HEK293 (cell line): ENCODE measurements at regions not wholly inside any gene's neighbourhood (a gene's known extent, or its start where the extent isn't known, plus 50 kb on each side); places are given as distances from the start of the nearest gene placed in this dataset.

Source experiments
- PRDM1 ChIP-seq: fragments of 450-650 bp; formaldehyde crosslinking; IDR thresholded peaks from 2 replicates; pipeline ENCODE4; 2016; ENCODE audit warnings: missing biosample characterization, missing genetic modification characterization
- SALL2 ChIP-seq: fragments of 450-650 bp; formaldehyde crosslinking; IDR thresholded peaks from 2 replicates; pipeline ENCODE4 v1.5.0; 2017; ENCODE audit warnings: missing biosample characterization, mild to moderate bottlenecking, missing genetic modification characterization, borderline replicate concordance
- ZNF311 ChIP-seq: fragments of 450-650 bp; formaldehyde crosslinking; IDR thresholded peaks from 2 replicates; pipeline ENCODE4 v1.5.1; 2017; ENCODE audit warnings: missing biosample characterization, missing genetic modification characterization, borderline replicate concordance
- ZNF416 ChIP-seq: fragments of 450-650 bp; formaldehyde crosslinking; IDR thresholded peaks from 2 replicates; pipeline ENCODE4 v1.5.1; 2016; ENCODE audit warnings: missing biosample characterization, missing genetic modification characterization
- ZNF623 ChIP-seq: fragments of 450-650 bp; formaldehyde crosslinking; IDR thresholded peaks from 2 replicates; pipeline ENCODE4 v1.5.1; 2016; ENCODE audit warnings: missing biosample characterization, missing genetic modification characterization
- ZNF707 ChIP-seq: fragments of 450-650 bp; formaldehyde crosslinking; IDR thresholded peaks from 2 replicates; pipeline ENCODE4 v1.5.1; 2016; ENCODE audit warnings: missing biosample characterization, missing genetic modification characterization
- TF ChIP-seq, protein P1 (sequence below): fragments of 450-650 bp; formaldehyde crosslinking; IDR thresholded peaks from 2 replicates; pipeline ENCODE4 v1.5.1; 2016; ENCODE audit warnings: missing biosample characterization, missing genetic modification characterization
- TF ChIP-seq, protein P2 (sequence below): fragments of 450-650 bp; formaldehyde crosslinking; IDR thresholded peaks from 2 replicates; pipeline ENCODE4 v1.5.1; 2016; ENCODE audit warnings: missing biosample characterization, missing genetic modification characterization

DNA sequence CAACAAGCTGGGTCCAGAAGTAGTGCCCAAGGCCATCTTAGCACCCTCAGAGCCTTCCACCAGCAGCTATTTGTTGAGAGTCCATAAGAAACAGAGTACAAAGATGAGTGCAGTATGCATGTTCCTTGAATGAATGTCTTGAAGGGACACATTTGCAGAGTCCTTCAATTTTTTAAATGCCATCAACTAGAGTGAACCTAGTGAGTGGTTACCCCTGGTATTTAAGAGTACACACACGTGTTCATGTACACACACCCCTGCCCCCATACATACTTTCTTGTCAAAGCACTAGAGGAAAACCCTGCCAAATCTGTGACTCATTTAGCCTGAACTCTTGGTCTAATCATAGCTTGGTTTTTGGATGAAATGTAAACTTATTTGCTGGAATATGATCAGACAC lies 84.5 kb upstream of the GALNT15 start:
- TF ChIP-seq, protein P1, sequence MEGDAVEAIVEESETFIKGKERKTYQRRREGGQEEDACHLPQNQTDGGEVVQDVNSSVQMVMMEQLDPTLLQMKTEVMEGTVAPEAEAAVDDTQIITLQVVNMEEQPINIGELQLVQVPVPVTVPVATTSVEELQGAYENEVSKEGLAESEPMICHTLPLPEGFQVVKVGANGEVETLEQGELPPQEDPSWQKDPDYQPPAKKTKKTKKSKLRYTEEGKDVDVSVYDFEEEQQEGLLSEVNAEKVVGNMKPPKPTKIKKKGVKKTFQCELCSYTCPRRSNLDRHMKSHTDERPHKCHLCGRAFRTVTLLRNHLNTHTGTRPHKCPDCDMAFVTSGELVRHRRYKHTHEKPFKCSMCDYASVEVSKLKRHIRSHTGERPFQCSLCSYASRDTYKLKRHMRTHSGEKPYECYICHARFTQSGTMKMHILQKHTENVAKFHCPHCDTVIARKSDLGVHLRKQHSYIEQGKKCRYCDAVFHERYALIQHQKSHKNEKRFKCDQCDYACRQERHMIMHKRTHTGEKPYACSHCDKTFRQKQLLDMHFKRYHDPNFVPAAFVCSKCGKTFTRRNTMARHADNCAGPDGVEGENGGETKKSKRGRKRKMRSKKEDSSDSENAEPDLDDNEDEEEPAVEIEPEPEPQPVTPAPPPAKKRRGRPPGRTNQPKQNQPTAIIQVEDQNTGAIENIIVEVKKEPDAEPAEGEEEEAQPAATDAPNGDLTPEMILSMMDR, result no peak
- TF ChIP-seq ZNF707 (no peak), SALL2 (tag by site-specific recombination) (no peak), ZNF416 (tag by site-specific recombination) (no peak), PRDM1 (tag by site-specific recombination) (no peak), ZNF311 (no peak), ZNF623 (no peak)
- TF ChIP-seq, protein P2, sequence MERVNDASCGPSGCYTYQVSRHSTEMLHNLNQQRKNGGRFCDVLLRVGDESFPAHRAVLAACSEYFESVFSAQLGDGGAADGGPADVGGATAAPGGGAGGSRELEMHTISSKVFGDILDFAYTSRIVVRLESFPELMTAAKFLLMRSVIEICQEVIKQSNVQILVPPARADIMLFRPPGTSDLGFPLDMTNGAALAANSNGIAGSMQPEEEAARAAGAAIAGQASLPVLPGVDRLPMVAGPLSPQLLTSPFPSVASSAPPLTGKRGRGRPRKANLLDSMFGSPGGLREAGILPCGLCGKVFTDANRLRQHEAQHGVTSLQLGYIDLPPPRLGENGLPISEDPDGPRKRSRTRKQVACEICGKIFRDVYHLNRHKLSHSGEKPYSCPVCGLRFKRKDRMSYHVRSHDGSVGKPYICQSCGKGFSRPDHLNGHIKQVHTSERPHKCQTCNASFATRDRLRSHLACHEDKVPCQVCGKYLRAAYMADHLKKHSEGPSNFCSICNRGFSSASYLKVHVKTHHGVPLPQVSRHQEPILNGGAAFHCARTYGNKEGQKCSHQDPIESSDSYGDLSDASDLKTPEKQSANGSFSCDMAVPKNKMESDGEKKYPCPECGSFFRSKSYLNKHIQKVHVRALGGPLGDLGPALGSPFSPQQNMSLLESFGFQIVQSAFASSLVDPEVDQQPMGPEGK (tag by site-specific recombination), result no peak
